ENCODE measurements at regions not wholly inside any gene's neighbourhood (a gene's known extent, or its start where the extent isn't known, plus 50 kb on each side); places are given as distances from the start of the nearest gene placed in this dataset.
A peak's percentile ranks its signal among the peaks of the same experiment; 100 is the strongest.

- H2AFZ ChIP-seq (ENCODE audit: low read length, unreplicated experiment) = no peak overlapping the region
- no peak overlapping the region for H3K27ac ChIP-seq (ENCODE audit: low read depth, low read length)
- no peaks in the 10 kb centered on the region for H3K36me3 ChIP-seq (ENCODE audit: insufficient read depth, low read length)
- no peak overlapping the region for H3K4me3 ChIP-seq (ENCODE audit: low read depth, low read length)
- peaks cover 52% of the 10 kb centered on the region for H3K27me3 ChIP-seq (ENCODE audit: insufficient read depth, low read length)
- H3K79me2 ChIP-seq (ENCODE audit: control insufficient read depth, insufficient read depth, low read length, unreplicated experiment) = no peaks in the 10 kb centered on the region
- H3K4me1 ChIP-seq (ENCODE audit: control insufficient read depth, insufficient read depth, low read length, unreplicated experiment) = no peaks in the 10 kb centered on the region
Observed at GRCh38 chr2:118319271-118319684, 231.0 kb downstream of the INSIG2 start.

DNA sequence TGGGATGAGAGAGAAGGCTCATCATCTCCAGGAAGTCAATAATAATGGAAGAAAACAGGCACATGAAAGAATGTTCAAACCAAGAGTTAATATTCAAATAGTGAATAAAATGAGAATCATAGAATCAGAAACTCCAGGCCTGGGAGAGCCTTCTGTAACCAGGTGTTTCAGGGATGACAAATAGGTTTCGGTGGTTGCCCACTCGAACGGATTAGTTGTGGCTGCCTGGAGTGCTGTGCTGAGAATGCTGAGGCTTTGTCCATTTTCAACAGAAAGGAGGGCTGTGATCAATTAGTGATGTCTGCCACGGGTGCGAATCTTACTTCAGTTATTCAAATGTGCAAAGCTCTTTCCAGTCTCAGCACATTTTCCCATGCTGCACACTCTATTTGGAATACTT, 227.3 kb downstream of the INSIG2 start:
- peaks cover 40% of the 10 kb centered on the region; the same call in 1 of the 2 replicates for H3K27me3 ChIP-seq (ENCODE audit: insufficient read depth, low read length)
- no peaks in the 10 kb centered on the region for H3K79me2 ChIP-seq (ENCODE audit: control insufficient read depth, insufficient read depth, low read length, unreplicated experiment)
- H3K4me3 ChIP-seq (ENCODE audit: low read depth, low read length) = no peak overlapping the region
- H3K27ac ChIP-seq (ENCODE audit: low read depth, low read length) = no peak overlapping the region
- peaks cover 4% of the 10 kb centered on the region for H3K4me1 ChIP-seq (ENCODE audit: control insufficient read depth, insufficient read depth, low read length, unreplicated experiment)
- no peaks in the 10 kb centered on the region for H3K36me3 ChIP-seq (ENCODE audit: insufficient read depth, low read length)
- H2AFZ ChIP-seq (ENCODE audit: low read length, unreplicated experiment) = no peak overlapping the region

GRCh38 chr2:118312969-118313756, 224.9 kb downstream of the INSIG2 start:
- Histone ChIP-seq H3K36me3 (ENCODE audit: insufficient read depth, low read length) (no peaks in the 10 kb centered on the region), H3K4me1 (ENCODE audit: control insufficient read depth, insufficient read depth, low read length, unreplicated experiment) (peaks cover 4% of the 10 kb centered on the region), H3K27me3 (ENCODE audit: insufficient read depth, low read length) (peaks cover 17% of the 10 kb centered on the region; the same call in 1 of the 2 replicates), H3K27ac (ENCODE audit: low read depth, low read length) (no peak overlapping the region), H3K79me2 (ENCODE audit: control insufficient read depth, insufficient read depth, low read length, unreplicated experiment) (no peaks in the 10 kb centered on the region), H3K4me3 (ENCODE audit: low read depth, low read length) (no peak overlapping the region), H2AFZ (ENCODE audit: low read length, unreplicated experiment) (no peak overlapping the region)

DNA sequence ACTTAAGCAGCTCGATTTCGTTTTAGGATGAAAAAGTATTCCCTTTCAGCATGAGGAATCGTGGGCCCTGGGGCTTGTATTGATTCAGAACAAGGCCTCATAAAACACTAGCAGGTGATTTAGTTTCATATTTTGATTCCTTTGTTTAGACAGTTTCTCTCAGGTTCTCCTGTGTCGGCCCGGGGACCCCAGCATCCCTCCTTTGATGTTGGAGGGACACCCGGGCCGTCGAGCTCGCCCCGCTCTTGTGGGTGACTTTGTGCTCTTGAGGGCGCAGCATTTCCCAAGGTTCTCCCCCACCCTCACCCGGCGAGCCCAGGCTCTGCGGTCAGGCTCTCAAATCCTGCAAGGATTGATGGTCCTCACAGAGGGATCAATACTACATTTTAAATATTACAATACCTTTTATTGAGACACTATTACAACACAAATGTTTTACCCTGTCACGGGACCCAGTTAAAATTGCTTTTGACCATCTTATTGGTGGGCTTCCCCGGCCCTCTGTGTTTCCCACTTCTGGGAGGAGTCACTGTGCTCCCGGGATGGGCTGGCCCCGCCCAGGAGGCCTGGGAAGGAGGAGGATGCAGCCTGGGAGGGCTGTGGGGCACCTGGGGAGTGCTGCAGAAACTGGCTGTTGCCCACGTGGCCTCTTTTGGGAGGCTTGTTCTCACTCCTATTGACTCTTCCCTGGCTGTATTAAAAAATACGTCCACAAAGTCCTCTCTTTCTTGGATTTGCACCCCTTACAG, 222.6 kb downstream of the INSIG2 start:
- no peaks in the 10 kb centered on the region for H3K36me3 ChIP-seq (ENCODE audit: insufficient read depth, low read length)

GRCh38 chr2:118309946-118310680, 221.8 kb downstream of the INSIG2 start:
- Histone ChIP-seq H3K4me3 (ENCODE audit: low read depth, low read length) (peak overlapping the region; percentile 87), H3K4me1 (ENCODE audit: control insufficient read depth, insufficient read depth, low read length, unreplicated experiment) (peaks cover 4% of the 10 kb centered on the region), H2AFZ (ENCODE audit: low read length, unreplicated experiment) (peak overlapping the region; percentile 99), H3K36me3 (ENCODE audit: insufficient read depth, low read length) (no peaks in the 10 kb centered on the region), H3K27me3 (ENCODE audit: insufficient read depth, low read length) (peaks cover 12% of the 10 kb centered on the region; the same call in 1 of the 2 replicates), H3K27ac (ENCODE audit: low read depth, low read length) (peak overlapping the region; percentile 87), H3K79me2 (ENCODE audit: control insufficient read depth, insufficient read depth, low read length, unreplicated experiment) (no peaks in the 10 kb centered on the region)

More for the DNA sequence above, 222.6 kb downstream of the INSIG2 start:
- H3K4me1 ChIP-seq (ENCODE audit: control insufficient read depth, insufficient read depth, low read length, unreplicated experiment) = peaks cover 4% of the 10 kb centered on the region
- no peaks in the 10 kb centered on the region for H3K79me2 ChIP-seq (ENCODE audit: control insufficient read depth, insufficient read depth, low read length, unreplicated experiment)
- peaks cover 12% of the 10 kb centered on the region; the same call in 1 of the 2 replicates for H3K27me3 ChIP-seq (ENCODE audit: insufficient read depth, low read length)
- H2AFZ ChIP-seq (ENCODE audit: low read length, unreplicated experiment) = peak overlapping the region; percentile 99
- H3K27ac ChIP-seq (ENCODE audit: low read depth, low read length) = peak overlapping the region; percentile 87
- peak overlapping the region; percentile 87 for H3K4me3 ChIP-seq (ENCODE audit: low read depth, low read length)

- peak overlapping the region; percentile 99 for H2AFZ ChIP-seq (ENCODE audit: low read length, unreplicated experiment)
- H3K27ac ChIP-seq (ENCODE audit: low read depth, low read length) = peak overlapping the region; percentile 87
- no peaks in the 10 kb centered on the region for H3K79me2 ChIP-seq (ENCODE audit: control insufficient read depth, insufficient read depth, low read length, unreplicated experiment)
- H3K36me3 ChIP-seq (ENCODE audit: insufficient read depth, low read length) = no peaks in the 10 kb centered on the region
- peak overlapping the region; percentile 87 for H3K4me3 ChIP-seq (ENCODE audit: low read depth, low read length)
- 0 out of 2 replicates have a peak, but pooled peaks cover 5% of the 10 kb centered on the region for H3K27me3 ChIP-seq (ENCODE audit: insufficient read depth, low read length)
- H3K4me1 ChIP-seq (ENCODE audit: control insufficient read depth, insufficient read depth, low read length, unreplicated experiment) = peaks cover 4% of the 10 kb centered on the region
Observed at GRCh38 chr2:118309257-118309945, 221.1 kb downstream of the INSIG2 start.

DNA sequence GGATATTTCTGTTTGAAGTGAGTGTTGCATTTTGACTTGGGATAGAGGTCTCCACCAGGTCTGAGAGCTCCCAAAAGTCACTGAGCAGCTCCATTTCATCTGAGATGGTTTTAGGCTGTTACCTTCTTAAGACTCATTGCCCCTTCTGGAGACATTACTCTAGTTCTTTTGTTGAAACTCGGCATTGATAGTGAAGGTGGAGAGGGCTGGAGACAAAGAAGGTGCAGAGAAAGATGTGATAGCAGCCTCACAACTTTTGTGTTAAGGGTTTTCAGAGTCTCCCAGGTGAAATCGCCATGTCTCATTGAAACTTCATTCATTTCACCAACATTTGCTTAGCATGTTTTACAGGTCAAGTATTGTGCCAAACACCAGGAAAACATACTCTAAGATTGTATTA, 219.6 kb downstream of the INSIG2 start:
- H3K79me2 ChIP-seq (ENCODE audit: control insufficient read depth, insufficient read depth, low read length, unreplicated experiment) = no peaks in the 10 kb centered on the region
- no peak overlapping the region for H3K4me3 ChIP-seq (ENCODE audit: low read depth, low read length)
- peaks cover 4% of the 10 kb centered on the region for H3K4me1 ChIP-seq (ENCODE audit: control insufficient read depth, insufficient read depth, low read length, unreplicated experiment)
- H3K27me3 ChIP-seq (ENCODE audit: insufficient read depth, low read length) = no peaks in the 10 kb centered on the region
- no peaks in the 10 kb centered on the region for H3K36me3 ChIP-seq (ENCODE audit: insufficient read depth, low read length)
- no peak overlapping the region for H2AFZ ChIP-seq (ENCODE audit: low read length, unreplicated experiment)
- no peak overlapping the region for H3K27ac ChIP-seq (ENCODE audit: low read depth, low read length)

DNA sequence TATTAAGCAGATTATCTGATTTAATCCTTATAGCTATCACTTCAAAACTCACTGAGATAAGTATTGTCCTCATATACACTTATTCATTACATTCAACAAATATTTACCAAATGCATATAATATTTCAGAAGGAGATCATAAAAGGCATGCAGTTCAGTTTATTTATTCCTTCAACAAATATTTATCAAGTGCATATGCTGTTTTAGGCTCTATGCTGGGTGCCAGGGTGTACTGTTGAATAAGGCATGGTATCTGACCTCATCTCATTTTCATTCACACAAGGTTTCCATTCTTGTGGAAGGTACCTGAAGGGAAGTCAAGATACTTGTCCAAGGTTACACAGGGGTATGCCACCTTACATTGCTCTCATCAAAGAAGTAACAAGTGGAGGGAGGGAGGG, 213.0 kb downstream of the INSIG2 start:
- no peak overlapping the region for H3K27ac ChIP-seq (ENCODE audit: low read depth, low read length)
- no peaks in the 10 kb centered on the region for H3K4me1 ChIP-seq (ENCODE audit: control insufficient read depth, insufficient read depth, low read length, unreplicated experiment)
- no peaks in the 10 kb centered on the region for H3K36me3 ChIP-seq (ENCODE audit: insufficient read depth, low read length)
- no peak overlapping the region for H3K4me3 ChIP-seq (ENCODE audit: low read depth, low read length)
- no peaks in the 10 kb centered on the region for H3K79me2 ChIP-seq (ENCODE audit: control insufficient read depth, insufficient read depth, low read length, unreplicated experiment)
- no peak overlapping the region for H2AFZ ChIP-seq (ENCODE audit: low read length, unreplicated experiment)
- peaks cover 9% of the 10 kb centered on the region; the same call in 1 of the 2 replicates for H3K27me3 ChIP-seq (ENCODE audit: insufficient read depth, low read length)

DNA sequence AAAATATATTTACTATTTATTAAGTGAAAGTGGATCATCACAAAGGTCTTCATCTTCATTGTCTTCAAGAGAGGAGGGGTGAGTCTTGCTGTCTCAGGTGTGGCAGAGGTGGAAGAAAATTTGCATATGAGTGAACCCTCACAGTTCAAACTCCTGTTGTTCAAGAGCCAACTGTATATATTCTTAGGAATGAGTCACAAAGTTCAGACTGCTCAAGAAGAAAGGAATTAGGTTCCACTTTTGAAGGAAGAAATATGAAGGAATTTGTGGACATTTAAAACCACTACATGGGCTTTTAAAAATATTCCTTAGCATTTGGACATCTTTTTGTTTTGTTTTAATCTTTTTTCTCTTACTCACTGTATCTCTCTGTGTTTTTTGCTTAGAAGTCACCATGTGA, 212.6 kb downstream of the INSIG2 start:
- H3K4me3 ChIP-seq (ENCODE audit: low read depth, low read length) = no peak overlapping the region
- peaks cover 9% of the 10 kb centered on the region; the same call in 1 of the 2 replicates for H3K27me3 ChIP-seq (ENCODE audit: insufficient read depth, low read length)
- no peak overlapping the region for H3K27ac ChIP-seq (ENCODE audit: low read depth, low read length)
- H3K36me3 ChIP-seq (ENCODE audit: insufficient read depth, low read length) = no peaks in the 10 kb centered on the region
- no peaks in the 10 kb centered on the region for H3K79me2 ChIP-seq (ENCODE audit: control insufficient read depth, insufficient read depth, low read length, unreplicated experiment)
- no peaks in the 10 kb centered on the region for H3K4me1 ChIP-seq (ENCODE audit: control insufficient read depth, insufficient read depth, low read length, unreplicated experiment)
- H2AFZ ChIP-seq (ENCODE audit: low read length, unreplicated experiment) = no peak overlapping the region

DNA sequence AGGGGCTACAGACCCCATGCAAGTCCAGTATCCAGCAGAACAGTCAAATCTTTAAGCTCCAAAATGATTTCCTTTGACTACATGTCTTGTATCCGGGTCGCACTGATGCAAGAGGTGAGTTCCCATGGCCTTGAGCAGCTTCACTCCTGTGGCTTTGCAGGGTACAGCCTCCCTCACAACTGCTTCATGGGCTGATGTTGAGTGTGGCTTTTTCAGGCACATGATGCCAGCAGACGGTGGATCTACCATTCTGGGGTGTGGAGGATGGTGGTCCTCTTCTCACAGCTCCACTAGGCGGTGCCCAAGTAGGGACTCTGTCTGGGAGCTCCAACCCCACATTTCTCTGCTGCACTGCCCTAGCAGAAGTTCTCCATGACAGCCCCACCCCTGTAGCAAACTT, 208.4 kb downstream of the INSIG2 start:
- H3K36me3 ChIP-seq (ENCODE audit: insufficient read depth, low read length) = no peaks in the 10 kb centered on the region
- H3K4me3 ChIP-seq (ENCODE audit: low read depth, low read length) = no peak overlapping the region
- no peak overlapping the region for H2AFZ ChIP-seq (ENCODE audit: low read length, unreplicated experiment)
- no peak overlapping the region for H3K27ac ChIP-seq (ENCODE audit: low read depth, low read length)
- H3K79me2 ChIP-seq (ENCODE audit: control insufficient read depth, insufficient read depth, low read length, unreplicated experiment) = no peaks in the 10 kb centered on the region
- H3K4me1 ChIP-seq (ENCODE audit: control insufficient read depth, insufficient read depth, low read length, unreplicated experiment) = no peaks in the 10 kb centered on the region
- peaks cover 14% of the 10 kb centered on the region; the same call in 1 of the 2 replicates for H3K27me3 ChIP-seq (ENCODE audit: insufficient read depth, low read length)

Data from ACC112 (cell line).